Inflammatory macrophage (primary cell): ENCODE measurements at regions not wholly inside any gene's neighbourhood (a gene's known extent, or its start where the extent isn't known, plus 50 kb on each side); places are given as distances from the start of the nearest gene placed in this dataset.
"Not testable (repeated sequence)": the region's sequence is repeated elsewhere in the genome, so short reads cannot be mapped to it uniquely, and the experiment has no call there.

Experiments
- DNase-seq, 2 donors: peaks; one replicate each; pipeline ENCODE4 v3.0.0-alpha.2; 2020 to 2022

DNA sequence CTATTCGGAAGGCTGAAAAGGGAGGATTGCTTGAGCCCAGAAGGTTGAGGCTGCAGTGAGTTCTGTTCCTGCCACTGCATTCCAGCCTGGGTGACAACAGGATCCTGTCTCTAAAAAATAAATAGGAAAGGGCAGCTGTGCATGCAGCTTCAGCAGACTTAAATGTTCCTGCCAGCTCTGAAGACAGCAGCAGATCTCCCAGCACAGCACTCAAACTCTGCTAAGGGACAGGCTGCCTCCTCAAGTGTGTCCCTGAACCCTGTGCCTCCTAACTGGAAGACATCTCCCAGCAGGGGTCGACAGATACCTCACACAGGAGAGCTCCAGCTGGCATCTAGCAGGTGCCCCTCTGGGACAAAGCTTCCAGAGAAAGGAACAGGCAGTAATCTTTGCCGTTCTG lies 117.9 kb downstream of the CXCL12 start:
- DNase-seq, result no peak

DNA sequence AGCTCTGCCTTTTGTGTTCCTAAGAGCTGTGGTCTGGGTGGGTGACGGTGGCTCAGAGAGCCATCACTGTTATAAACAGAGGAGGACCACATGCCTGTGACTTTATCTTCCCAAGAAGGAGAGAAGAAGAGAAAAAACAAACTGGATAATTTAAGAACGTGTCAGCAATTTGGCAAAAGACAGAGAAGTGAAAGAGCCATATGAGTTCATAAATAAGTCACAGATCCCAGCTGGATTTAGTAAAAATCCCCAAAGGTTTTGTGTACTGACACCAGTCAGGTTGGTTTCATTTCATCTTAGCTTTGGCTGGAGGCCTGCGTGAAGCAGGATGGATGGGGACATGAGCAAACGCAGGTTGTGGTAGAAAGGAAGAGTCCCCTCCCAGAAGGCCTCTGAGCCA lies 120.7 kb downstream of the CXCL12 start:
- no peak for DNase-seq

DNA sequence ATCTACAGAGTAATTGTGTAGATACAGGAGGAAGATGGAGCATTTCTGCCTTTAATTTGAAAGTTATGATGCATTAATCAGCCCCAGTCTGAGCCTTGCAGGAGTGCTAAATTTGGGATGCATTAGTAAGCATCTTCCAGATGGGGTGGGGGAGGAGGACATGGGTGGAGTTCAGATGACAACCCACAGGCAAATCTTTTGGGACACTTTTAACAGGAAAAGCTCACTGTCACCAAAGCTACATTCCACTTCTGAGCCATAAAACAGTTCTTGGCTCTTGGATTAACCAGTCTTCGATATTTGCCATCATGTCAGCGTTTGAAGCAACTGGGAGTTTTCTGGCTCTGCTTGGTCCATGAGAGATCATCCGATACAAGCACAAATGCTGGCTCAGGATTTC lies 121.1 kb downstream of the CXCL12 start:
- DNase-seq, result no peak

DNA sequence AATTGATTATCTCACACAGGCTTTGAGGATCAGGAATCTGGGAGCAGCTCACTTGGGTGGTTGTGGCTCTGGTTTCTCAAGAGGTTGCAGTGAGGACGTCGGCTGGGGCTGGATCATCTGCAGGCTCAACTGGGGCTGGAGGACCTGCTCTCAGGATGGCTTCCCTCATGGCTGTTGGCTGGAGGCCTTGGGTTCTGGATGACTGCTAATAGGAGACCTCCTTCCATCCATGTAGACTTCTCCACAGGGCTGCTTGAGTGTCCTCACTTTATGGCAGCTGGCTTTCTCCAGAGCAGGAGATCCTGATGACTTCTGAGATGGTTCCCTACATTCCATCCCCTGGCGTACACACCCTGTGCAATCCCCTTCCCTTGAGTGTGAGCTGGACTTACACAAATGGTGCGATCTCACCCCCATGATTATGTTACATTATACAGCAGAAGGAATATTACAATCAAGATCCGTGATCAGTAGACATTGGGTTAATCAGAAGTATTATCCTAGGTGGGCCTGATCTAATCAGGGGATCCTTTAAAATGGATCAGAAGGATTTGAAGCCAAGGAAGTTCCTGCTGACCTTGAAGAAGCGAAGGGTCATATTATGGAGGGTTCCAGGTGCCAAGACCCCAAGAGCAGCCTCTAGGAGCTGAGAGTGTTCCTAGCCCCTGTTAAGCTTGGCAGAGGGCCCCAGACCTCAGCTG lies 122.2 kb downstream of the CXCL12 start:
- no peak for DNase-seq

DNA sequence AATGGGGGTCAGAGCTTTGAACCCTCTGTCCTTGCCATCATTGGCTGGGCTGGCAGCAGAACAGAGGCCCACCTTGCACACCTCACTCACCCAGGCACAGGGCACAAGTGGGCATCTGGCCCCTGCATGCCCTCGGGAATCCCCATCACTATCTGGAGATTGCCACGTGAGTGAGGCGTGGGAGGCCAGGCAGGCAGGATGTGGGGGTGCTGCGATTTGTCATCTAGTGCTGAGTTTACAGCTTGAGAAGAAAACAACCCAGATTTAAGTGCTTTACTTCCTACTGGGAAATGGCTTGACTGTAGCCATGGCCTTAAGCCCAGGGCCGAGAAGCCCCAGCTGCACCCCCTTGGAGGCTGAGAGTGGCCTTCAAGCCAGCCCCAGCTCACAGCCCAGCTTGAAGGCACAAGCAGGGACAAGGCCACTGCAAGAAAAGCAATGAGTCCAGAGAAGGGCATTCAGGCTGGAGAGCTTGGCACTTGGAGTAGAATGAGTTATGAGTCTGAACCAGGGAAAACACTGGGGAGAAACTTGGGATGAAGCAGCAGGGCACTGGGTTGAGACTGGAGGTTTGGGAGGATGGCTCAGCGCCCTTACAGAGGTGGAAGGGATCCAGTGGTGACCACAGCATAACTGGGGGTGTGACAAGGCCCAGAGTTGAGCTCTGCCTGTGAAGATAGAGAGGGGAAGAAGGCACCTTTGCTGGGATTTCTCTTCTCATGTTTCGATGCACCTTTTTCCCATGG lies 123.0 kb downstream of the CXCL12 start:
- no peak for DNase-seq

DNA sequence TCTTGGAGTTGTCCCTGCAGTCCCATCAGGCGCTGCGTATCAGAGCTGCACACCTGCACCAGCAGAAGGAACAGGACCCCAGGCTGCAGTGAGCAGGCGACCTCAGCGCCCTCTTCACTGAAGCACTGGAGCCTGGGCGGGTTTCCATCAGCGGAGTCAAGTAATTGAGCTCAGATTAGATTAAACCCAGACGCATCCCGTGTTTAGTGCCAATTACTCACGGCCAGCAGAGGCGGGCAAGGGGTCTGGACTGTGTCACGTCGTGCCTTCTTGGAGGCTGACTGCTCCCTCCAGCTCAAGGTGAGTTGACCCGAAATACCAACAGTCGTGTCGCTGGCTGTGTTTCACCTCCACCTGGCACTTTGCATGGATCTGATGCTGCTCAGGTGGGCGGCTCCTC lies 123.6 kb downstream of the CXCL12 start:
- no peak for DNase-seq

DNA sequence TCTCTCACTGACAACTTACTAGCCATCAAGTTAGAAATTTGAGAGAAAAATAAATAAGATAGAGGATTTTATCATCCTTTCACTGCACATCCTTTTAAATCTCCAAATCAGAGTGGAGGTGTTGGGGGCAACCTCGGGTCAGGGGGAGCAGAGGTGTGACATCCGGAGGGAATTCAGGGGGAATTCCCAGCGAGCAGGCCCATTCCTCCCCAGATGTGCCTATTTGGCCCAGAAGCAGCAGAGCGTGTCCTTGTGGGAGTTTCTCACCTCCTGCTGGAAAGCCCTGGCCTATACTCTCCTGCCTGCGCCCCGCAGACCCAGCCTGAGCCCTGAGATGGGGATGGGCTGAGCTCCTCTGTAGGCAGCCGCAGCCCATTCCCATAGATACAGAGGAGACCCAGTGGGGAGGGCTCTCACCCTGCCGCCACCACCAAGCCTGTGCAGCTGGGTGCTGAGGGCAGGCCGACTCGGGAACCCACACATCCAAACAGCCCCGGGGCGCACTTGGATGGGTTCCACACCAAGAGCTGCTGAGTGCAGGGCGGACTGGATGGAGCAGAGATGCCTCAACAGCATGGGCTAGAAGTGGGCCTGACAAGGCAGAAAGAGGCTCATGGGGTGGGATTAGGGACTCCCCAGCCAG lies 124.5 kb downstream of the CXCL12 start:
- no peak for DNase-seq

DNA sequence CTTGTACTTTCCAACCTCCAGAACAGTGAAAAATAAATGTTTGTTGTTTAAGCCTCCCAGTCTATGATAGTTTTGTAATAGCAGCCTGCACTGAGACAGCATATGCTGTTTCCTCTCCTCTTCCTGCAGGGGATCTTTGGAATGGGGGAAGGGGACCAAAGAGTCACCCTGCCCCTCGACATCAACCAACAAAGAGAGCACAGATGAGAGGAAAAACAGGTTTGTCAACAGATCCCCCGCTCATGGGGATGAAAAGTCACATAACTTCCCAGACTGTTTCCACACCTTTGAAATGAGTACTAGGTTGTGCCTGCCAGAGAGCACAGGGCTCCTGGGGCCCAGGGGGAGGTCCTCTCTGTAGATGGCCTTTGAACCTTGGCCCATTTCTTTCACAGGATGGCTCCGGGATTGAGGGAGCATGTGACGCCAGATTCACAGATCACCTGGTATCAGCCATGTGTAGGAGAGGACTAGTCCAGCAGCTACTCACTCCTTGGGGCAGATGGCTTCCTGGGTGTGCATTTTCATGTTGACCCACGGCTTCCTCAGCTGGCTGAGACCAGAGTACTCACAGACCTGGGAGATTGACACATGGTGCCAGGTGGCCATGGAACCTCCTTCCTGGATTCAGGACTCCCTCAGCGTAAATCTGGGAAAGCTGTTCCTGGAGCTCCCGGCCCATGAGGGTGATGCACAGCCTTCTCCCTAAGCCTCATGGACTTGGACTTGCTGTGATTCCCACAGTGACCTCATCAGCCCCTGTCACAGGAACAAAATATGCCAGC lies 125.6 kb downstream of the CXCL12 start:
- no peak for DNase-seq

DNA sequence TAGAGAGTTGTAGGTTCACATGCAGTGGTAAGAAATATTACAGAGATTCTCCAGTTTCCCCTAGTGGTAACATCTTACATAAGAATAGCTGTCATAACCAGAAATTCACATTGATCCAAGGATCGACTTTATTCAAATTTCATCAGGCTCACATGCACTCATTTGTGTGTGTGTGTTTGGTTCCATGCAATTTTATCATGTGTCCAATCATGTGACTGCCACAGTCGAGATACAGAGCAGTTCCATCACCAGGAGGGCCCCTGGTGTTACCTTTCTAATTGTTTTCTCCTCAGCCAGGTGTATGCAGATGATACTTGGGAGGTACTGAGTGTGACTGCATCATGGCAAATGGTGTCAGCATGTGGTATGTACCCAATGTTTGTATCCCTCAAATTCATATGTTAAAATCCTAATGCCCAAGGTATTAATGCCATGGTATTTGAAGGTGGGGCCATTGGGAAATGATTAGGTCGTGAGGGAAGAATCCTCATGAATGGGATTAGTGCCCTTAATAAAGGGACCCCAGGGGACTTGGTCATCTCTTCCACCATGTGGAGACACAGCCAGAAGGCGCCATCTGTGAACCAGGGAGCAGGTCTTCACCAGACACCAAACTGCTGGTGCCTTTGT lies 126.3 kb downstream of the CXCL12 start:
- DNase-seq, result no peak

DNA sequence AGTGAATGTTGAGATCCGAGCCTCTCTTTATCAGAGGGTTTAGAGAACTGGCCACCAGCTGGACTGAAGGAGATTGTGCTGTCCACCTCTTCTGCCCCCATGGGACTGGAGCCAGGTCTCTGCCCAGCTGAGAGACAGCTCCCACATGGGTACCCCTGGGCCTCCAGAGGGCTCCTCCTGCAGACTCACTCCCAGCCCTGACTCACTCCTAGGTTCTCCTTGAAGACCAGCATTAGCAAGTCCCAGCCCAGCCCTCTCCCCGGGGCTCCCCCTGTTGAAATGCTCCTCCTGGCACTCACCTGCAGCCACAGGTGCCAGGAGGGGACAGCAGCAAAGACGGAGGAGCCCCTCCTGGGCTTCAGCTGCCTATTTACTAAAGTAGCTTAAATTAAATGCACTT lies 126.9 kb downstream of the CXCL12 start:
- no peak for DNase-seq

DNA sequence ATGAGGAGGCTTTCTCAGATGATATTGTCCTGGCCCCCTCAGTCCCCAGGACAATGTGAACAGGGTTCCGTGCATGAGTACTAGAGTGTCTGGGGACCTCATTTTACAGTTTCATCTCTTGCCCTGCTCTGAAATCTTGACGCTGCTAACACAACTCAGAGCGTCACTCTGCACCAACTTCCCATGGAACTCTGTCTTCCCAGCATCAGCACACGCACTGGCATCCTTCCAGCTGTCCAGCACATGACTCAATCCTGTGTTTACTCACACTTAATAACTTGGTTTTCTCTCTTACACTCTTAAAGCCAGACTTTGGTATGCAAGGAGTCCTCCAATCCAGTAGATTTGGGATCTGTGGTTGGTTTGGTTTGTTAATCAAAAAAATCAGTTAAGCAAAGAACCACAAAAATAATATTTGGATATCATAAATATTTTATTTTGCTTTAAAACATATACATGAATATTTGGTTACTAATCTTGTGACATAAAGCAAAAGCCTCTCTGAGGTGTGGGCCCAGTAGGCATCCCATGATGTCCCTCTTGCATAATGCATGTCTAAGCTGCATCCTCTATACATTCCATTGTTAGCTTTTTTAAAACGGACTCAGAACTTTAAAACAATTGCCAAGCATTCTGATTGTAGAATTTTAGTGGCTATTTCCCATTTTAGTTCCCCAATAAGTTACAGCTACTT lies 131.0 kb downstream of the CXCL12 start:
- DNase-seq, result no peak

DNA sequence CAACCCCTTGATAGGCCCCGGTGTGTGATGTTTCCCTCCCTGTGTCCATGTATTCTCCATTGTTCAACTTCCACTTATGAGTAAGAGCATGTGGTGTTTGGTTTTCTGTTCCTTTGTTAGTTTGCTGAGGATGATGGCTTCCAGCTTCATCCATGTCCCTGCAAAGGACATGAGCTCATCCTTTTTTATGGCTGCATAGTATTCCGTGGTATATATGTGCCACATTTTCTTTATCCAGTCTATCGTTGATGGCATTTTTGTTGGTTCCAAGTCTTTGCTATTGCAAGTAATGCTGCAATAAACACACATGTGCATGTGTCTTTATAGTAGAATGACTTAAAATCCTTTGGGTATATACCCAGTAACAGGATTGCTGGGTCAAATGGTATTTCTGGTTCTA lies 132.3 kb downstream of the CXCL12 start:
- DNase-seq, result not testable (repeated sequence)

DNA sequence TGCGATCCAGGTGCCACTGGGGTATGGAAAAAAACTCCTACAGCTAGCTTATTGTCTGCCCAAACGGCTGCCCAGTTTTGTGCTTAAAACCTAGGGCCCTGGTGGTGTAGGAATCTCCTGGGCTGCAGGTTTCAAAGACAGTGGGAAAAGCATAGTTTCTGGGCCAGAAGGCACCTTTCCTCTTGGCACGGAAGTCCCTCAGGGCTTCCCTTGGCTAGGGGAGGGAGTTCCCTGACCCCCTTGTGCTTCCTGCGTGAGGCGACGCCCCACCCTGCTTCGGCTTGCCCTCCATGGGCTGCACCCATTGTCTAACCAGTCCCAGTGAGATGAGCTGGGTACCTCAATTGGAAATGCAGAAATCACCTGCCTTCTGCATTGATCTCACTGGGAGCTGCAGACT lies 135.0 kb downstream of the CXCL12 start:
- DNase-seq, result not testable (repeated sequence)

DNA sequence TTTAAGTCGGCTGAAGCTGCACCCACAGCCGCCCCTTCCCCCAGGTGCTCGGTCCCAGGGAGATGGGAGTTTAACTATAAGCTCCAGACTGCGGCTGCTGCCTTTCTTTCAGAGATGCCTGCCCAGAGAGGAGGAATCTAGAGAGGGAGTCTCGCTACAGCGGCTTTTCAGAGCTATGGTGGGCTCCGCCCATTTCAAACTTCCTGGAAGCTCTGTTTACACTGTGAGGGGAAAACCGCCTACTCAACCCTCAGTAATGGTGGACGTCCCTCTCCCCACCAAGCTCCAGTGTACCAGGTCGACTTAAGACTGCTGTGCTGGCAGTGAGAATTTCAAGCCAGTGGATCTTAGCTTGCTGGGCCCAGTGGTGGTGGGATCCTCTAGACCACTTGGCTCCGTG lies 135.4 kb downstream of the CXCL12 start:
- DNase-seq, result no peak

DNA sequence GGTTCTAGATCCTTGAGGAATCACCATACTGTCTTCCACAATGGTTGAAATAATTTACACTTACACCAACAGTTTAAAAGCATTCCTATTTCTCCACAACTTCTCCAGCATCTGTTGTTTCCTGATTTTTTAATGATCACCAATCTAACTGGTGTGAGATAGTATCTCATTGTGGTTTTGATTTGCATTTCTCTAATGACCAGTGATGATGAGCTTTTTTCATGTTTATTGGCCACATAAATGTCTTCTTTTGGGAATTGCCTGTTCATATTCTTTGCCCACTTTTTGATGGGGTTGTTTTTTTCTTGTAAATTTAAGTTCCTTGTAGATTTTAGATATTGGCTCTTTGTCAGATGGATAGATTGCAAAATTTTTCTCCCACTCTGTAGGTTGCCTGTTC lies 138.2 kb downstream of the CXCL12 start:
- not testable (repeated sequence) for DNase-seq

DNA sequence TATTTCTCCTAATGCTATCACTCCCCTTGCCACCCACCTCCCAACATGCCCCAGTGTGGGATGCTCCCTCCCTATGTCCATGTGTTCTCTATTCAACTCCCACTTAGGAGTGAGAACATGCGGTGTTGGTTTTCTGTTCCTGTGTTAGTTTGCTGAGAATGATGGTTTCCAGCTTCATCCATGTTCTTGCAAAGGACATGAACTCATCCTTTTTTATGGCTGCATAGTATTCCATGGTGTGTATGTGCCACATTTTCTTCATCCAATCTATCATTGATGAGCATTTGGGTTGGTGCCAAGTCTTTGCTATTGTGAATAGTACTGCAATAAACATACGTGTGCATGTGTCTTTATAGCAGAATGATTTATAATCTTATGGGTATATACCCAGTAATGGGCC lies 138.6 kb downstream of the CXCL12 start:
- DNase-seq, result not testable (repeated sequence)

DNA sequence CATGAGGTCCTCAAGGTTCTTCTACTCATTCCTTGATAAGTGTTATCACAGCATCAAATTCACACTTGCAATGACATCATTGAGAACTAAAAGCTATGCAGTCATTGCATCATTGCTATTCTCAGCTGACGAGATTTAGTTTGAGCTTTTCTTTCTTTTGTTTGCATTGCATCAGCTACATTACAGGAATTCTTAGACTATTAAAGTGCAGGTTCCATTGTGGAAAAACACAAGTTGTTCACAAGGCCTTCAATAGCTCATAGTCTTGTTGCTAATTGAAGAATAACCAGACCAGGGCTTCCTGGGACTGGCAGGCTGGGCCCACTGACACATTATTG lies 139.3 kb downstream of the CXCL12 start:
- DNase-seq, result no peak

DNA sequence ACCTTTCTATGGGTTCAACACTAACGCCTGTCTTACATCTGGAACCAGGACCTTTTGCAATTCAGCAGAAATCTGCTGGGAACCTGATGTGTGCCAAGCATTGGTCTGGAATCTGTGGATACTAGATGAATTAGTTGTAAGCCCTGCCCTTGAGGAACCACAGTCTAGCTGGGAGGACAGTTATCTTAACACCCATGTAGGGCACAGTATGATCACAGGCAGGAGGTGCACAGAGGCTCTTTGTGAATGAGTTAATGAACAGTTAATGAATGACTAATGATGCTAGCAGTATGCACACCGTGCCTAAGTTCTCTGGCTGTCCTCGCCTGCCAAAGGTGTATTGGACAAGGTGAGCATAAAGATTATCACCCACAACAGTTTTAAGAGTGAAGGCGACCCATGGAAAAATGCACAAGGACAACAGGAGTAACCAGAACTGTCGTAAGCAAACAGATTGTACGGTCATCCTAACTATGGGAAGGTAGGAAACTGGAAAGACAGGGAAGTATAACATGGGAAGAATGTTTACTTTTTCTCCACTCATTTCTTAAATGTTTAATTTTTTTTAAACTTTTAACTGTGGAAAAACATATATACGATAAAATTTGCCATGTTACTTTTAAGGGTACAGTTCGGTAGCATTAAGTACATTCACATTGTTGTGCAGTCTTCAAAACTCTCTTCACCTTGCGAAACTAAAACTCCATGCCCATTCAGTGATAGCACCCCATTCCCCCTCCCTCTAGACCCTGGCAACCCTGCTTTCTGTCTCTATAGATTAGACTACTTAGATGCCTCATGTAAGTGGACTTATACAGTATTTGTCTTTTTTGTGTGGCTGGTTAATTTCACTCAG lies 139.9 kb downstream of the CXCL12 start:
- no peak for DNase-seq

DNA sequence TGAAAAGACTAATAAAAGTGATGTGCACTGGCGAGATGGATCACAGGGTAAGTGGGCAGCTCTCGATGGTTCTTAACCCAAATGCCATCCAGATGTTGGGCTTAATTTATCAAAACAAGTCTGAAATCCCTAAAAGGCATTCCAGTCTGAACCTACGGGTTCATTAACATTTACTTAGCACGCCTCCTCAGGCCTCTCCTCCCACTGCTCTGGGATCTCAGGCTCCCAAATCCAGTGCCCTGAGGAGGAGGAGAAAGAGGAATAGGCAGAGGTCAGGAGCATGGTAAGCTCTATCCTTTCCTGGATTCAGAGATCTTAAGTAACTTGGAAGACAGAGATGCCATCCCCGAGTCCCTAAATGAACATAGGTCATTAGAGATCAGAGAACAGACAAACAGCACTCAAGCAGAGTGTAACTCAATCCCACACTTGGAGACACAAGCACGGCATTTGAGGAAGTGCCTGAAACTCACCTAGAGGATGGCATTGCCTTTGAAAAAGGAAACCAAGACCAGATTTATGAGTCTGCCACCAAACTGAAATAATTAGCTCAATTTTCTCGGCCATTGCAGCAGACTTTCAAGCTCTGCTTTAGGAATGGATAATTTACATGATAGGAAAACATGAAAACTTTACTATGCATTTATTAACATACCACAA lies 140.9 kb downstream of the CXCL12 start:
- DNase-seq, result no peak

DNA sequence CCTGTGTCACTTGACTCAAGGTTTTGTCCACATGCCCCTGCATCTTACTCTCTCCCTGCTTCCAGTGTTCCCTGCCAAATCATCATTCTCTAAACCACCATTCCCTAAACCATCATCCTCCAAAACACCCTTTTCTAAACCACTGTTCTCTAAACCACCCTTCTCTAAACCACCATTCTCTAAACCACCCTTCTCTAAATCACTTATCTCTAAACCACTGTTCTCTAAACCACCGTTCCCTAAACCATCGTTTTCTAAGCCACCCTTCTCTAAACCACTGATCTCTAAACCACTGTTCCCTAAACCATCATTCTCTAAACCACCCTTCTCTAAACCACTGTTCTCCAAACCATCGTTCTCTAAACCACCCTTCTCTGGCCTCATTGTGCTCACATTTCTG lies 142.1 kb downstream of the CXCL12 start:
- DNase-seq, result no peak

DNA sequence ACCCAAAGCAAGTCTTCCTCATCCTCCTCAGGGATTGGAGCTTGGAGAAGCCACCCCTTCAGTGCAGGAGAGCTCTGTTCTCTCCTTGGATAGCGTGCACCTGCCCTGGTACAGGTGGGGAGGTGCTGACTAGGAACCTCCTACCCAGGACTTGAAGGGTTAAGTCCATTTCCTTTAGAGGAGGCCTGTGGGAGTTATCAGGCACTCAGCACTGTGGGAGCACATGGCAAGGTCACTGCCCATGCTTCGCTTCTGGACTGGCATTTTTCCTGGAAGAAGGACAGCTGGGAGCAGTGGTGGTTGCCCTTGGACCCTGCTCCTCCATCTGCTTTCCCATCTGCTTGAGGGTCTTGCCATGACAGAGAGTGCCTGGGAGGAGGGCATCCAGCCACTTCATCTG lies 142.8 kb downstream of the CXCL12 start:
- DNase-seq, result no peak
